Activated CD4-positive, alpha-beta T cell treated with anti-CD3 and anti-CD28 coated beads, Interleukin-2, Interleukin-6, amounts not matched to agents 100 ng/mL and 50 ng/mL, durations not matched to agents 16 hours and 8 hours (primary cell): ENCODE measurements at regions not wholly inside any gene's neighbourhood (a gene's known extent, or its start where the extent isn't known, plus 50 kb on each side); places are given as distances from the start of the nearest gene placed in this dataset.
"Not testable (repeated sequence)": the region's sequence is repeated elsewhere in the genome, so short reads cannot be mapped to it uniquely, and the experiment has no call there.

ENCODE experiments used
- DNase-seq: peaks from one replicate; pipeline ENCODE4 v3.0.0-alpha.2; 2020

- DNase-seq, result no peak
These were observed 352.6 kb downstream of the CGGBP1 start for GRCh38 chr3:87706176-87706575.

- DNase-seq, result no peak
These were observed 356.2 kb downstream of the CGGBP1 start for GRCh38 chr3:87702600-87702999.

- DNase-seq, result no peak
These were observed 362.4 kb downstream of the CGGBP1 start for GRCh38 chr3:87696124-87697013.

DNA sequence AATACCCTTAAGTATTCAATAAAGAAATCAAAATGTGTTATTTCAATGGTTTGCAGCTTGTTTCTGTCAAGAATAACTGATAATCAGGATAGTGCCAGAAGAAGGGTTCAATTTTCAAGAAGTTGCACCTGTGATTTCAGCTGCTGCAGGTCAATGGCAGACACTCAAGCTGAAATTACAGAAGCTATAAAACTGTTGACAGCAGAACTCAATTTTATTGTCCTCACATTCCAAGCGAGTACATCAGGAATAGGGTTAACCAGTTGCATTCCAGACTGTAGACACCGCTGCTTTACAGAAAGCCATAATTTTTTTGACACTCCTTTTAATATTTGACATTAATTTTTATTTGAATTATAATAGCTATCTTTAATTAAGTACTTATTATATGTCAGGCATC lies 364.1 kb downstream of the CGGBP1 start:
- no peak for DNase-seq

GRCh38 chr3:87691109-87691508 lies 367.7 kb downstream of the CGGBP1 start:
- DNase-seq, result no peak

GRCh38 chr3:87678984-87679660 lies 379.7 kb downstream of the CGGBP1 start:
- DNase-seq, result not testable (repeated sequence)

- DNase-seq, result peak; percentile 11
These were observed 384.2 kb downstream of the CGGBP1 start for GRCh38 chr3:87674397-87675161.

- no peak for DNase-seq
These were observed 385.7 kb downstream of the CGGBP1 start for GRCh38 chr3:87673132-87673531.

DNA sequence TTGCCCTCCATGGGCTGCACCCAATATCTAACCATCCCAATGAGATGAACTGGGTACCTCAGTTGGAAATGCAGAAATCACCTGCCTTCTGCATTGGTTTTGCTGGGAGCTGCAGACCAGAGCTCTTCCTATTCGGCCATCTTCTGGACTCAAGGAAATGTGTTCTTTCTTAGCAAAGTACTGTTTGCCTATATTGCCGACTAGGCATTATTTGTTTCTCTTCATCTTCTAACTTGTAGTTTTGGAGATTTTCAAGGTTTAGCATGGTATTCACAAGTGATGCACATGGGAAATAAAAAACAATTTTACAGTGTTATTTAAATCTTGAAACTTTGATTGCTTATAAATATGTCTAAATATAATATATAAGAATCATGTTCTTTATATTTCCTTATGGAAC lies 377.8 kb upstream of the POU1F1 start:
- no peak for DNase-seq

DNA sequence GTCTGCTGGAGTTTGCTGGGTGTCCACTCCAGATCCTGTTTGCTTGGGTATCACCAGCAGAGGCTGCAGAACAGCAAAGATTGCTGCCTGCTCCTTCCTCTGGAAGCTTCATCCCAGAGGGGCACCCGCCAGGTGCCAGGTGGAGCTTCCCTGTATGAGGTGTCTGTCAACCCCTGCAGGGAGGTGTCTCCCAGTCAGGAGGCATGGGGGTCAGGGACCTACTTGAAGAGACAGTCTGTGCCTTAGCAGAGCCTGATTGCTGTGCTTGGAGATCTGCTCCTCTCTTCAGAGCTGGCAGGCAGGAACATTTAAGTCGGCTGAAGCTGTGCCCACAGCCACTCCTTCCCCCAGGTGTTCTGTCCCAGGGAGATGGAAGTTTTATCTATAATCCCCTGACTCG lies 376.8 kb upstream of the POU1F1 start:
- DNase-seq, result not testable (repeated sequence)

DNA sequence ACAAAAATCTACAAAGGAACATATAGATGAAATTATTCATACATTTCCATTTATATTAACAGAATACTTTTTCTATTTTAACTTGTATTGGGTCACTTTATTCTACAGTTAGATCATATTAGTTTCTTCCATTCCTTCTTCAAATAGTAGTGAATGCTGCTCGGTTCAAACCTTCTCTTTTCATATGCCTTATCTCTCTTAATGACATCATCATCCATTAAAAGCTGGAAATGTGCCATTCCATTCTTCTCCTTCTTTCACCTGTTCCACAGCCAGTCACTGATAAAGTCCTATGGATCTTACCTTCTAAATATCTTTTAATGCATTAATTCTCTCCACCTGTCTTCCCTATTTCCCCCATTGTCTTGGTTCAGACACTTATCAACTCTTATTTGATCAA lies 358.0 kb upstream of the POU1F1 start:
- no peak for DNase-seq

DNA sequence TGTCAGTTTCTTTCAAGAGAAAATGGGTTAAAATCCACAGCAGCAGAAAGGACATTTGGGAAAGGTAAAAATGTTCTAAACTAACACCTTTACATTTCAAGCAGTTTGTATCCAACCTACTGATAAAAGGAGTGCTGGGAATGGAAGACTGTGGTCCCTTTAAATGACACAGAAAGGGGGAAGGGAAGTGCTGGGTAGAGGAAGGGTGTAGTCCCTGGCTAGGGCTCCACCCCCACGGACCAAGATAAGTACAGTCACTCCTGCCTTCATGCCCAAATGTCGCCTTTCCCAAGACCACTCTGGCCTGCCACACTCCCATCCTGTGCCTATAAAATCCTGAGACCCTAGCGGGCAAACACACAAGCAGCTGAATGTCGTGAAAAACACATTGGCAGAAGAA lies 350.9 kb upstream of the POU1F1 start:
- DNase-seq, result no peak

DNA sequence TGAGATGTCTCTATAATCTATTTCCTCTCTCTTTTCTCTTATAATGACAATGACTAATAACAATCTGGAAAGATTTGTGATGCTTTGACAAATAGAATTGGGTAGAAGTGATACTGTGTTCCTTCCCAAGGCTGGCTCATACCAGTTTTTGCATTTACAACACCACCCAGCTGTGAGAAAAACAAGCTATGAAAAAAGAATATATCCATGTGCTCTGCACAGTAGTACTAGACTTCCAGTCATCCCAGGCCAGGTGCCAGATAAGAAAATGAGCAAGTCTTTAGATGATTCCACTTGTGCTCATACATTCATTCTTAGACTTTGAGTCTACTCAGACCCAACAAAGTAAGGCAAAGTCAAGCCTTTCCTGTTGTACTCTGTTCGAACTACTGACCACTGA lies 350.2 kb upstream of the POU1F1 start:
- no peak for DNase-seq

- no peak for DNase-seq
These were observed 349.5 kb upstream of the POU1F1 start for GRCh38 chr3:87625876-87626275.

DNA sequence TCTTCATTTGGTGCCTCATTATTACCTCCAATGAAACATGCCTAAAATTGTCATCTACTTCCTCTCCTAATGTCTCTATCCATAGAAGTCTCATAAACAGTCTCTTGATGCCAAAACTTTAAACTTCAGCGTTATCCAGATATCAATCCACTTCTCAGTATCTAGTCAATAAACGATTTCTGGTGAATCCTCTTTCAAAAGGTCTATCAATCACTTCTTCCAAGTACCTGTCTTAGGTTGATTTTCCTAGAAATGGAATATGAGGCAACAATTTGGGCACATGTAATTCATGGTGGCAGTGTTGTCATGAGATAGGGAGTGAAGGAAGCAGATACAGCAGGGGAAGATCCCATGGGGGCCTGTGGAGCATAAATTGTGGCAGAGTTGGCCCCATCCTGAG lies 348.5 kb upstream of the POU1F1 start:
- no peak for DNase-seq

- no peak for DNase-seq
These were observed 345.3 kb upstream of the POU1F1 start for GRCh38 chr3:87621667-87622066.

- no peak for DNase-seq
These were observed 339.1 kb upstream of the POU1F1 start for GRCh38 chr3:87615506-87615905.

GRCh38 chr3:87614998-87615397 lies 338.6 kb upstream of the POU1F1 start:
- DNase-seq, result no peak

GRCh38 chr3:87607234-87607633 lies 330.9 kb upstream of the POU1F1 start:
- DNase-seq, result no peak

GRCh38 chr3:87595798-87596197 lies 319.4 kb upstream of the POU1F1 start:
- DNase-seq, result no peak

GRCh38 chr3:87581240-87581639 lies 304.9 kb upstream of the POU1F1 start:
- DNase-seq, result no peak

- DNase-seq, result no peak
These were observed 300.4 kb upstream of the POU1F1 start for GRCh38 chr3:87576752-87577151.

DNA sequence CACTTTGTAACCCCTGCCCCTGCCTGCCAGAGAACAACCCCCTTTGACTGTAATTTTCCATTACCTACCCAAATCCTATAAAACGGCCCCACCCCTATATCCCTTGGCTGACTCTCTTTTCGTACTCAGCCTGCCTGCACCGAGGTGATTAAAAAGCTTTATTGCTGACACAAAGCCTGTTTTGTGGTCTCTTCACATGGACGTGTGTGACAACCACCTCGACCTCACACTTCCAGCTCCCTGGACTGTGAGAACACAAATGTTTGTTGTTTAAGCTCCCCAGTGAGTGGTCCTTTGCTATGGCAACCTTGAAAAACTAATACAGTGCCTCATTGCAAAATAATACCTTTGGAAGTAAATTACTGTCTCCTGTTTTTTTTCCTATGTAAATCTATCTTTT lies 299.2 kb upstream of the POU1F1 start:
- no peak for DNase-seq

GRCh38 chr3:87568331-87568730 lies 291.9 kb upstream of the POU1F1 start:
- no peak for DNase-seq
